CD4-positive, alpha-beta memory T cell (primary cell): ENCODE measurements at regions not wholly inside any gene's neighbourhood (a gene's known extent, or its start where the extent isn't known, plus 50 kb on each side); places are given as distances from the start of the nearest gene placed in this dataset.
"Not testable (repeated sequence)": the region's sequence is repeated elsewhere in the genome, so short reads cannot be mapped to it uniquely, and the experiment has no call there.

Source experiments
- CTCF ChIA-PET: fragments of 350-600 bp; sonication (Branson Sonifier 250); formaldehyde crosslinking; loops from one replicate; lab custom pipeline; 2021; ENCODE audit warnings: inconsistent platforms; ENCODE audit not compliant: partially characterized antibody; lab: Charles Lee
- POLR2A ChIA-PET: fragments of 350-600 bp; sonication (Branson Sonifier 250); formaldehyde crosslinking; loops from one replicate; lab custom pipeline; 2021; ENCODE audit not compliant: partially characterized antibody; lab: Charles Lee
- DNase-seq, 5 donors: peaks; one replicate each; pipeline versions ENCODE4 v3.0.0 to v3.0.0-alpha.2; 2020 to 2022; ENCODE audit warnings: mixed read lengths in 1 of 5
- H3K27ac ChIP-seq: one replicate; pipeline ENCODE4 v1.7.0; 2013; ENCODE audit warnings: low read depth, low read length
- H3K27me3 ChIP-seq: 2 replicates; pipeline ENCODE4 v1.7.0; 2013; ENCODE audit warnings: mild to moderate bottlenecking, low read length, moderate library complexity; ENCODE audit not compliant: insufficient read depth
- H3K36me3 ChIP-seq: 2 replicates; pipeline ENCODE4 v1.7.0; 2013; ENCODE audit warnings: mild to moderate bottlenecking, low read length, moderate library complexity; ENCODE audit not compliant: insufficient read depth
- H3K4me1 ChIP-seq: 2 replicates; pipeline ENCODE4 v1.7.0; 2013; ENCODE audit warnings: mild to moderate bottlenecking, low read length, moderate library complexity; ENCODE audit not compliant: insufficient read depth
- H3K4me3 ChIP-seq, 2 donors: one replicate each; pipeline ENCODE4 v1.7.0; 2013; ENCODE audit warnings: low read length in 2 of 2, mild to moderate bottlenecking in 1 of 2
- H3K9me3 ChIP-seq, 2 donors: one replicate each; pipeline ENCODE4 v1.7.0; 2013; ENCODE audit warnings: low read length in 2 of 2, control low read depth in 1 of 2; ENCODE audit not compliant: control insufficient read depth in 1 of 2
- H3K27ac Mint-ChIP-seq, 7 donors: one replicate each; pipeline ENCODE4 v1.8.0; 2020 to 2021; ENCODE audit warnings: mixed read lengths in 7 of 7, mild to moderate bottlenecking in 6 of 7, inconsistent platforms in 3 of 7, moderate library complexity in 3 of 7
- H3K27me3 Mint-ChIP-seq, 2 donors: one replicate each; pipeline ENCODE4 v1.8.0; 2020 to 2021; ENCODE audit warnings: mixed read lengths in 2 of 2
- H3K36me3 Mint-ChIP-seq, 2 donors: one replicate each; pipeline ENCODE4 v1.8.0; 2020 to 2021; ENCODE audit warnings: mixed read lengths in 2 of 2, inconsistent platforms in 1 of 2, mild to moderate bottlenecking in 1 of 2
- H3K4me1 Mint-ChIP-seq, 4 donors: one replicate each; pipeline ENCODE4 v1.8.0; 2020 to 2021; ENCODE audit warnings: mixed read lengths in 4 of 4, mild to moderate bottlenecking in 1 of 4
- H3K4me3 Mint-ChIP-seq, 8 donors: one replicate each; pipeline ENCODE4 v1.8.0; 2020 to 2021; ENCODE audit warnings: mixed read lengths in 8 of 8, mild to moderate bottlenecking in 7 of 8, moderate library complexity in 6 of 8, inconsistent platforms in 3 of 8
- H3K9me3 Mint-ChIP-seq, 8 donors: one replicate each; pipeline ENCODE4 v1.8.0; 2020 to 2021; ENCODE audit warnings: mixed read lengths in 8 of 8, mild to moderate bottlenecking in 5 of 8, inconsistent platforms in 3 of 8, moderate library complexity in 1 of 8
- intact Hi-C: fragments of 100-400 bp; cut with micrococcal nuclease; formaldehyde crosslinking; loops from one replicate; pipeline ENCODE4 v1.15.1; 2023

DNA sequence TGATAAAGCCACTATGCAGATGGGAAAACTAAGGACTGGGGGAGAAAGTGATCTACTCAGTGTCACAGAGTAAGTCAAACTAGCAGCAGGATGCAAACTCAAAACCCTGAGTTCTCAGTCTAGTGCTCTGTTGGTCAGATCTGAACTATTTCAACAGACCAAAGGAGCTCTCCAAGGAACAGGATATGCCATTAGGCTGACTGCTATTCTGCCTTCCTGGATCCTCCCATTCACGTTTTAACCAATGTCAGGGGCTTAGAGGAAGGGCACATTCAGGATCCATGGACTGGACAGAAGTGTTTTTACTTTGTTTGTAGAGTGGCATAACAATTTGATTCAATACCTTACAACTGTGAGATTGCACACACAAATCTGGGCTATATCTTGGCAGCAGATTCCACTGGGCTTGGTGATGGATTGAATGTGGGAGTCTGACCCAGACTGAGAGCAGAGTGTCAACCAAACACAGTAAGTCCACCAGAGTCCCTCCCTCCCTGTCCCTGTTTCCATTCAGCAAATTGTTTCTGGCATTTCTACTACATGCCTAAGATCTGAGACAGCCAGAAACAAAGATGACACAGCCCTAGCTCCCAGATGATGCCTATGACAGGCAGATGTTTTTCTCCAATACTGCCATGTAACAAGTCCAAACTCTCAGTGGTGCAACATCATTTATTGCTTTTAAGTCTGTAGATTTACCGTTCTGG is 337.8 kb upstream of the CDH5 start:
- Mint-ChIP-seq H3K4me3 (no peak overlapping the region), H3K9me3 (peaks cover 0 to 16% (median 7%) of the 10 kb centered on the region in 8 donors), H3K4me1 (no peaks in the 10 kb centered on the region), H3K27ac (no peak overlapping the region), H3K36me3 (no peaks in the 10 kb centered on the region), H3K27me3 (no peaks in the 10 kb centered on the region)
- DNase-seq, result no peak
- Histone ChIP-seq H3K27ac (no peak overlapping the region), H3K9me3 (no peaks in the 10 kb centered on the region), H3K4me1 (no peaks in the 10 kb centered on the region), H3K27me3 (no peaks in the 10 kb centered on the region), H3K4me3 (no peak overlapping the region), H3K36me3 (no peaks in the 10 kb centered on the region)
- intact Hi-C loops, result no loop called here
- ChIA-PET POLR2A (no interaction called here), CTCF (interaction anchor here (0.7 kb wide), 1 partner anchor 21 kb away, joined by 3 read pairs; no protein-coding TSS in a partner anchor)

DNA sequence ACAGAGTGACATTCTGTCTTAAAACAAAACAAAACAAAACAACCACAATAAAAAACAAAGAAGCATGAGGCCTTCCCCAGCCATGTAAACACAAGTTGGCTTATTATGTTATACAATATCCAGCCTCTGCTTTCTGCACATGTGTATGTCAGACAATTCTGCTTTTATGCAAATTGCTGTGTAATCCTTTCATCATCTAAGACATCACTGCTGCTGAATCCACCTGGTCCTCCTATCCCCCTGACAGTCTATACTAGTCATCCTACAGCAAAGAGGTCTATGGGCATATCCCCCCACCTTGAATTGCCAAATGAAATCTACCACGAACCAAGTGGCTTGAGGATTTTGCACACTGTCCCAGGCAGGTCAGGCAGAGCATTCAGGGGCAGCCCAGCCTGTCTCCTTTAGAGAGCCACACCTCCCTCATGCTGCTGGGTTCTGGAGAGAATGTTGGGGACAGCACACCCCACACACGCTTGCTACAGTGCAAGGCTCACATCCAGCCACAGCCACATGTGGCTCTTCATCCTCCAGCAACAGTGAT is 339.6 kb upstream of the CDH5 start:
- Histone ChIP-seq H3K9me3 (no peaks in the 10 kb centered on the region), H3K27me3 (no peaks in the 10 kb centered on the region), H3K4me3 (no peak overlapping the region), H3K4me1 (no peaks in the 10 kb centered on the region), H3K36me3 (no peaks in the 10 kb centered on the region), H3K27ac (no peak overlapping the region)
- peaks cover 0 to 18% (median 7%) of the 10 kb centered on the region in 8 donors for H3K9me3 Mint-ChIP-seq
- no peaks in the 10 kb centered on the region for H3K36me3 Mint-ChIP-seq
- H3K4me3 Mint-ChIP-seq, result no peak overlapping the region
- CTCF ChIA-PET, result no interaction called here
- no peaks in the 10 kb centered on the region for H3K27me3 Mint-ChIP-seq
- intact Hi-C loops, result no loop called here
- DNase-seq, result no peak
- no peaks in the 10 kb centered on the region for H3K4me1 Mint-ChIP-seq
- POLR2A ChIA-PET, result no interaction called here
- no peak overlapping the region for H3K27ac Mint-ChIP-seq

DNA sequence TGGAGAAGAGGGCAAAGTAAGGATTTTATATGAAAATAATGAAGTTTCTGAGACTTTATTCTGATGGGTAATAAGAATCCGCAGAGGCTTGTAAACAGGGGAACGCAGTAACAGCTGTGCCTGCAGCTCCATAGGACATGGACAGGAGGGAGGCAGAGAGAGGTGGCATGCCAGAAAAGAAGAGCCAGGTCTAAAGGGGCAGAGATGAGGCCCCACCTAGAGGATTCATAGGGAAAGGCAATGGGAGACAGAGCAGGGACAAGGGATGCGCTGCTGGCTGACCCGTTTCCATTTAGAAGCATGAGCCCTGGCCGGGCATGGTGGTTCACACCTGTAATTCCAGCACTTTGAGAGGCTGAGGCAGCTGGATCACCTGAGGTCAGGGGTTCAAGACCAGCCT is 340.3 kb upstream of the CDH5 start:
- no peaks in the 10 kb centered on the region for H3K27me3 ChIP-seq
- Mint-ChIP-seq H3K27ac (no peak overlapping the region), H3K36me3 (no peaks in the 10 kb centered on the region), H3K9me3 (peaks cover 0 to 18% (median 7%) of the 10 kb centered on the region in 8 donors), H3K4me3 (no peak overlapping the region), H3K4me1 (no peaks in the 10 kb centered on the region), H3K27me3 (no peaks in the 10 kb centered on the region)
- no peaks in the 10 kb centered on the region for H3K9me3 ChIP-seq
- ChIA-PET CTCF (no interaction called here), POLR2A (no interaction called here)
- no peaks in the 10 kb centered on the region for H3K4me1 ChIP-seq
- intact Hi-C loops, result no loop called here
- DNase-seq, result no peak
- H3K4me3 ChIP-seq, result no peak overlapping the region
- no peaks in the 10 kb centered on the region for H3K36me3 ChIP-seq
- H3K27ac ChIP-seq, result no peak overlapping the region

DNA sequence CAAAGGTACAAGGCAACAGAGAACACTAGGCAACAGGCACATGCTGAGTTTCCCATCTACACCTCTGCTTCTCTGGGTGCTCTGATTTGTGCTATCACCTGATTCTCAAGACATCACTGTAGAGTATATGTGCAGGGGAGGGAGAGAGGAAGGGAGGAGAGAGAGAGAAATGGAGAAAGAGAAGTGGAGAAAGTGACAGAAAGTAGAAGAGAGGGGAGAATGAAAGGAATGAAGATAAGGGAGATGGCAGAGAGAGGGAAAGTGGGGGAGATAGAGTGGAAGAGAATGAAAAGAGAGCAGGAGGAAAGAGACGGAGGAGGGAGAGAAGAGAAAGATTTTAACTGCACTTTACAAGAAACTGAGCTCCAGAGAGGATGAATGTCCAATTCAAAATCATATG is 340.7 kb upstream of the CDH5 start:
- H3K27me3 ChIP-seq, result no peaks in the 10 kb centered on the region
- H3K4me3 Mint-ChIP-seq, result no peak overlapping the region
- H3K27ac Mint-ChIP-seq, result peak overlapping the region in 1 of 7 donors; percentile 18
- H3K36me3 ChIP-seq, result no peaks in the 10 kb centered on the region
- no peak overlapping the region for H3K27ac ChIP-seq
- H3K4me1 ChIP-seq, result no peaks in the 10 kb centered on the region
- no peaks in the 10 kb centered on the region for H3K36me3 Mint-ChIP-seq
- ChIA-PET POLR2A (no interaction called here), CTCF (no interaction called here)
- H3K4me3 ChIP-seq, result no peak overlapping the region
- H3K9me3 Mint-ChIP-seq, result peaks cover 0 to 18% (median 7%) of the 10 kb centered on the region in 8 donors
- no peaks in the 10 kb centered on the region for H3K27me3 Mint-ChIP-seq
- H3K4me1 Mint-ChIP-seq, result no peaks in the 10 kb centered on the region
- no peaks in the 10 kb centered on the region for H3K9me3 ChIP-seq
- no peak for DNase-seq
- intact Hi-C loops, result no loop called here

DNA sequence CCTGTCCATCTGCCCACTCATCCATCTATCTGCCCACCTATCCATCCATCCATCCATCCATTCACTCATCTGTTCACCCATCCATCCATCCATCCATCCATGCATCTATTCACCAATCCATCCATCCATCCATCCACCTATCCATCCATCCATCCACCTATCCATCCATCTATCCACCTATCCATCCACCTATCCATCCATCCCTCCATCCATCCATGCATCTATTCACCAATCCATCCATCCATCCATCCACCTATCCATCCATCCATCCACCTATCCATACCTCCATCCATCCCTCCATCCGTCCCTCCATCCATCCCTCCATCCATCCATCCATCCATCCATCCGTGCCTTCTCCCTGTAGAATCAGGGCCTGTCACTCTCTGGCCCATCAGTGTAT is 341.9 kb upstream of the CDH5 start:
- H3K36me3 ChIP-seq, H3K27ac ChIP-seq, H3K27me3 ChIP-seq, H3K4me3 ChIP-seq, H3K4me1 Mint-ChIP-seq, H3K9me3 ChIP-seq, H3K27me3 Mint-ChIP-seq, CTCF ChIA-PET, POLR2A ChIA-PET, DNase-seq, intact Hi-C loops, H3K4me1 ChIP-seq, H3K4me3 Mint-ChIP-seq, H3K36me3 Mint-ChIP-seq: not testable (repeated sequence)
- H3K9me3 Mint-ChIP-seq, result peaks cover 0 to 18% (median 7%) of the 10 kb centered on the region in 8 donors
- peak overlapping the region in 1 of 7 donors; percentile 45 for H3K27ac Mint-ChIP-seq

DNA sequence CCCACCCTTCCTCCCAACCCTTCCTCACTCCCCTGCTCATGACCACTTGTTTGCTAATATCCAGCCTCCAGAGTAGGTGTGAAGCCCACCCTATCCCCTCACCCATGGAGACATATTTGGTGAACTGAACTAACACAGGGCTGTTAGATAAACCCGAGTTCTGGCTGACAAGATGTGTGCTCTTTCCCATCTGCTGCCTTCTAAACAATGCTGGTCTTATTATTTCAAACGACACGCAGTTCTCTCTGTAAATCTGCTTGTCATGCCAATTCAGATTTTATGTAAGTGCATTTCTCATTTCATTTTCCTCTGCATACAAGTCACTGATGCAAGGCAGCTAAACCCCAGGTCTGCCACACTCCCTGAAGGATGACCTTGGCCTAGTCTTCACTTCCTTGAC is 343.0 kb upstream of the CDH5 start:
- Mint-ChIP-seq H3K27ac (no peak overlapping the region), H3K4me1 (no peaks in the 10 kb centered on the region), H3K36me3 (no peaks in the 10 kb centered on the region), H3K4me3 (no peak overlapping the region), H3K27me3 (peaks cover 0 to 3% of the 10 kb centered on the region in 2 donors), H3K9me3 (peaks cover 0 to 18% (median 7%) of the 10 kb centered on the region in 8 donors)
- Histone ChIP-seq H3K4me1 (no peaks in the 10 kb centered on the region), H3K4me3 (no peak overlapping the region), H3K36me3 (no peaks in the 10 kb centered on the region), H3K27me3 (no peaks in the 10 kb centered on the region), H3K27ac (no peak overlapping the region), H3K9me3 (no peaks in the 10 kb centered on the region)
- CTCF ChIA-PET, result no interaction called here
- POLR2A ChIA-PET, result no interaction called here
- intact Hi-C loops, result no loop called here
- DNase-seq, result no peak

DNA sequence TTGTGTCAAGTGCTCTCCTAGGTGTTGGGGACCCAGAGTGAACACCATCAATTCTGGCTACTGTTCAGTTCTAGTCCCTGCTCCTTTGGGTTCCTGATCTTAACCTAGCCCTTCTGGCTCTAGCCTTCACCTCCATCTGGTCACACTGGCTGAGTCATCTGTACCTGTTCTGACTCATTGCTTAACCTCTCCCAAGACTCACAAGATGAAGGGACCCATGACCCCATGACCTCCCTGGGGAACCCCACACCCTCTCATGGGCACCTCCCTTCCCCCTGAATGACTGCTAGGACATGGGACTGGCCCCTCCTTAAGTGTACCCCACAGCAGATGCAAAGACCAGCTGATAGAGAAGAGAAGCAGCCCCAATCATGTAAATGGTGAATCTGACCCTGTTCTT is 345.8 kb upstream of the CDH5 start:
- intact Hi-C loops, result no loop called here
- H3K27ac ChIP-seq, result no peak overlapping the region
- Mint-ChIP-seq H3K9me3 (peaks cover 0 to 18% (median 6%) of the 10 kb centered on the region in 8 donors), H3K27me3 (peaks cover 0 to 6% of the 10 kb centered on the region in 2 donors), H3K36me3 (no peaks in the 10 kb centered on the region), H3K27ac (no peak overlapping the region), H3K4me3 (no peak overlapping the region), H3K4me1 (no peaks in the 10 kb centered on the region)
- no peaks in the 10 kb centered on the region for H3K9me3 ChIP-seq
- no peak for DNase-seq
- POLR2A ChIA-PET, result no interaction called here
- H3K36me3 ChIP-seq, result no peaks in the 10 kb centered on the region
- CTCF ChIA-PET, result interaction anchor here (0.6 kb wide), 1 partner anchor 58 kb away, joined by 3 read pairs; no protein-coding TSS in a partner anchor
- H3K4me3 ChIP-seq, result no peak overlapping the region
- H3K4me1 ChIP-seq, result no peaks in the 10 kb centered on the region
- H3K27me3 ChIP-seq, result no peaks in the 10 kb centered on the region
